ENCODE measurements at regions not wholly inside any gene's neighbourhood (a gene's known extent, or its start where the extent isn't known, plus 50 kb on each side); places are given as distances from the start of the nearest gene placed in this dataset.

DNA sequence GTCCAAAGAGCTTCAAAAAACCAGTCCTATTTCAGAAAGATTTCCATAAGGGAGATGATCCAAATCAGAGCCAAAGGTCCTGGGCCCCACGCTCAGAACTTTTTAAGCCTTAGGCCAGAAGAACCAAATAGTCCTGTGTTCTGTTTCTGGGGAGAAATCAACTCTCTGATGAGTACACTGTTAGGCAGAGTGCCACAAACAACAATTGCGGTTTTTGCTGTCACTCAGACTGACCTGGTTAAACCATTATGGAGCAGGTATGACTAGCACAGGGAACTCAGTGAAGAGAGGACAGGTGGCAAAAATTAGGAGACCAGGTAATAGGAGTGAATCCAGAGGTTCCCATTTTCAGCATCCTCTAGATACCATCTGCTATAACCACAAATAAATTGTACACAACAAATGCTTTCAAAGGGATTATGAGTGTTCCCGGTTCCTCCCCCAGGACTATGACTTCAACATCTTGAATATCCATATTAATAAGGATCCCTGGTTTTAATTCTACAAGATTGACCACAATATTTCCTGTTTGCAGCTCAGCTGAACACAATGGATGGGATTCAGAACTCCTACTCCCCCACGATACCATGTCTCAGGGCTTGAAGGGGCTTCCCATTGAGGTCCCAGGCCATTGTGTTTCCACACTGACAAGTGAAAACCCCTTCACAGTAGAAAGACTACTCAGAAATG, 52.1 kb upstream of the FREM1 start:
- no peak for DNase-seq (ENCODE audit: low read depth, low spot score)

GRCh38 chr9:14961372-14962068, 51.3 kb upstream of the FREM1 start:
- DNase-seq (ENCODE audit: low read depth, low spot score): peak; percentile 45

- no peak for DNase-seq (ENCODE audit: low read depth, low spot score)
Measured at GRCh38 chr9:14960881-14961280, 50.7 kb upstream of the FREM1 start.

Measured in iPS DF 19.7 (cell line).